Astrocyte (in vitro differentiated cells and primary cell): ENCODE measurements at regions not wholly inside any gene's neighbourhood (a gene's known extent, or its start where the extent isn't known, plus 50 kb on each side); places are given as distances from the start of the nearest gene placed in this dataset.

Experiments used
- DNase-seq: peaks from one replicate; pipeline ENCODE4 v3.0.0-alpha.2; 2010; ENCODE audit warnings: low read depth
- FAIRE-seq: peaks from 2 replicates; lab custom pipeline; 2011; peaks lifted over from hg19 to GRCh38; lab: Jason Lieb, UNC
- H2AFZ ChIP-seq: 2 replicates; pipeline ENCODE4 v1.6.0; 2012; ENCODE audit warnings: low read depth, low read length, inconsistent platforms
- H3K27ac ChIP-seq: 2 replicates; pipeline ENCODE4 v1.5.1; 2011; ENCODE audit warnings: low read depth, low read length, inconsistent platforms
- H3K27me3 ChIP-seq: 2 replicates; pipeline ENCODE4 v1.6.0; 2011; ENCODE audit warnings: low read length, inconsistent platforms; ENCODE audit not compliant: insufficient read depth
- H3K36me3 ChIP-seq: 2 replicates; pipeline ENCODE4 v1.5.1; 2011; ENCODE audit warnings: low read length, inconsistent platforms; ENCODE audit not compliant: insufficient read depth
- H3K4me1 ChIP-seq: 2 replicates; pipeline ENCODE4 v1.5.1; 2011; ENCODE audit warnings: low read length, inconsistent platforms; ENCODE audit not compliant: insufficient read depth
- H3K4me2 ChIP-seq: 2 replicates; pipeline ENCODE4 v1.6.0; 2012; ENCODE audit warnings: low read length, inconsistent platforms
- H3K4me3 ChIP-seq: 2 replicates; pipeline ENCODE4 v1.5.1; 2011; ENCODE audit warnings: low read depth, mild to moderate bottlenecking, low read length, inconsistent platforms; ENCODE audit not compliant: insufficient read depth
- H3K79me2 ChIP-seq: 2 replicates; pipeline ENCODE4 v1.6.0; 2012; ENCODE audit warnings: mild to moderate bottlenecking, low read length, inconsistent platforms; ENCODE audit not compliant: insufficient read depth
- H3K9ac ChIP-seq: 2 replicates; pipeline ENCODE4 v1.6.0; 2012; ENCODE audit warnings: mild to moderate bottlenecking, low read length, inconsistent platforms
- H3K9me3 ChIP-seq: 2 replicates; pipeline ENCODE4 v1.5.1; 2012; ENCODE audit warnings: low read depth, mild to moderate bottlenecking, low read length, inconsistent platforms; ENCODE audit not compliant: insufficient read depth
- H4K20me1 ChIP-seq: 2 replicates; pipeline ENCODE4 v1.6.0; 2012; ENCODE audit warnings: low read length, inconsistent platforms; ENCODE audit not compliant: insufficient read depth
- H3K27ac Mint-ChIP-seq: one replicate; pipeline ENCODE4 v1.8.0; 2021; ENCODE audit warnings: mild to moderate bottlenecking, mixed read lengths; ENCODE audit not compliant: unreplicated experiment
- H3K27me3 Mint-ChIP-seq: one replicate; pipeline ENCODE4 v1.8.0; 2021; ENCODE audit warnings: low read depth, mixed read lengths; ENCODE audit not compliant: unreplicated experiment
- H3K36me3 Mint-ChIP-seq: one replicate; pipeline ENCODE4 v1.8.0; 2021; ENCODE audit warnings: low read depth, mixed read lengths; ENCODE audit not compliant: unreplicated experiment
- H3K4me1 Mint-ChIP-seq: one replicate; pipeline ENCODE4 v1.8.0; 2021; ENCODE audit warnings: low read depth, mixed read lengths; ENCODE audit not compliant: unreplicated experiment
- H3K4me3 Mint-ChIP-seq: one replicate; pipeline ENCODE4 v1.8.0; 2021; ENCODE audit warnings: mild to moderate bottlenecking, moderate library complexity, mixed read lengths; ENCODE audit not compliant: unreplicated experiment
- H3K9me3 Mint-ChIP-seq: one replicate; pipeline ENCODE4 v1.8.0; 2021; ENCODE audit warnings: mild to moderate bottlenecking, mixed read lengths; ENCODE audit not compliant: unreplicated experiment
- EZH2 ChIP-seq: IDR thresholded peaks from 2 replicates; pipeline ENCODE4 v1.6.1; 2012; ENCODE audit warnings: mild to moderate bottlenecking, low read length, inconsistent platforms; ENCODE audit not compliant: insufficient read depth
- TF ChIP-seq, protein P1 (sequence below): IDR thresholded peaks from 2 replicates; pipeline ENCODE4 v1.5.1; 2011; ENCODE audit warnings: low read depth, mild to moderate bottlenecking, inconsistent platforms, low read length, moderate library complexity; ENCODE audit not compliant: insufficient read depth

DNA sequence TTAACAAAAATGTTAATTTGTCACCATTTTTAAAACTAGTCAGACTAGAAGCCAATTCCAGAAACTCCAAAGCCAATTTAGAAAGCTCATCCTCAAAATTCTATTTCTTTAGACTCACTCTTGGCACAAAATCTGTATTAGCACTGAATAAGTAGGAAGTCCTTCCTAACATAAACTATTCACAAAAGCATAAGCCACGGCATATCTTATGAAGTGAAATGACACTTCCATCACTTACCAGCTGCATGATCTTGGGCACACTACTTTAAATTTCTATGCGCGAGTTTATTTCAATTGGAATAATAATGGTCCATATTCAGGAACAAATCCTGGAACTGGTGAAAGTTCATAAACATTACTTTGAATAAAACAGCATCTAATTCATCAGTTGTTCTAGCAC lies 1544.0 kb downstream of the TECRL start:
- H3K9me3 ChIP-seq: no peaks in the 10 kb centered on the region
- H4K20me1 ChIP-seq: no peaks in the 10 kb centered on the region
- Mint-ChIP-seq H3K9me3 (no peaks in the 10 kb centered on the region), H3K4me1 (no peaks in the 10 kb centered on the region), H3K36me3 (no peaks in the 10 kb centered on the region), H3K27me3 (no peaks in the 10 kb centered on the region), H3K27ac (no peak overlapping the region), H3K4me3 (no peak overlapping the region)
- DNase-seq (no peak), FAIRE-seq (no peak)
- no peaks in the 10 kb centered on the region for H3K4me1 ChIP-seq
- H2AFZ ChIP-seq: no peak overlapping the region
- TF ChIP-seq, protein P1, sequence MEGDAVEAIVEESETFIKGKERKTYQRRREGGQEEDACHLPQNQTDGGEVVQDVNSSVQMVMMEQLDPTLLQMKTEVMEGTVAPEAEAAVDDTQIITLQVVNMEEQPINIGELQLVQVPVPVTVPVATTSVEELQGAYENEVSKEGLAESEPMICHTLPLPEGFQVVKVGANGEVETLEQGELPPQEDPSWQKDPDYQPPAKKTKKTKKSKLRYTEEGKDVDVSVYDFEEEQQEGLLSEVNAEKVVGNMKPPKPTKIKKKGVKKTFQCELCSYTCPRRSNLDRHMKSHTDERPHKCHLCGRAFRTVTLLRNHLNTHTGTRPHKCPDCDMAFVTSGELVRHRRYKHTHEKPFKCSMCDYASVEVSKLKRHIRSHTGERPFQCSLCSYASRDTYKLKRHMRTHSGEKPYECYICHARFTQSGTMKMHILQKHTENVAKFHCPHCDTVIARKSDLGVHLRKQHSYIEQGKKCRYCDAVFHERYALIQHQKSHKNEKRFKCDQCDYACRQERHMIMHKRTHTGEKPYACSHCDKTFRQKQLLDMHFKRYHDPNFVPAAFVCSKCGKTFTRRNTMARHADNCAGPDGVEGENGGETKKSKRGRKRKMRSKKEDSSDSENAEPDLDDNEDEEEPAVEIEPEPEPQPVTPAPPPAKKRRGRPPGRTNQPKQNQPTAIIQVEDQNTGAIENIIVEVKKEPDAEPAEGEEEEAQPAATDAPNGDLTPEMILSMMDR: no peak
- no peak for TF ChIP-seq EZH2
- H3K27me3 ChIP-seq: no peaks in the 10 kb centered on the region
- no peak overlapping the region for H3K4me3 ChIP-seq
- H3K9ac ChIP-seq: no peak overlapping the region
- no peaks in the 10 kb centered on the region for H3K36me3 ChIP-seq
- H3K79me2 ChIP-seq: no peaks in the 10 kb centered on the region
- no peak overlapping the region for H3K4me2 ChIP-seq
- H3K27ac ChIP-seq: no peak overlapping the region

DNA sequence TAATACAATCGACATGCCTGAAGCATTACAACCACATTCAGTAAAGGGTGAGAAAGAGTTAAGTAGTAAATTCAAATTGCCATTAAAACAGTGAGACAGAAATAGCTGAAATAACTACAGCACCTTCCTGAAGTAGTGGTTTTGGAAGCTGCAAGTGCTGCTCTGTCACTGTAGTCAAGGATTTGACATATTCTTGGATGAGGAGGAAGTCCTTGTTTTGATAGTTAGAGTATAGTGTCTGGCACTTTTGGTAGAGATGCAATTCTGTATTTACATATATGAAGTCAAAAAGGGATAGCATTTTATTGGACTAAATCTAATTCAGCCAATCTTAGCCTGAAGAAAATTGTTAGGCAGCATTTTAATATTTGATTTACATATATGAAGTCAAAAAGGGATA lies 1559.6 kb downstream of the TECRL start:
- H3K9me3 ChIP-seq: no peaks in the 10 kb centered on the region
- no peak overlapping the region for H2AFZ ChIP-seq
- H3K4me1 ChIP-seq: no peaks in the 10 kb centered on the region
- H3K27ac ChIP-seq: no peak overlapping the region
- no peak overlapping the region for H3K4me3 Mint-ChIP-seq
- H3K36me3 ChIP-seq: no peaks in the 10 kb centered on the region
- no peaks in the 10 kb centered on the region for H3K79me2 ChIP-seq
- H4K20me1 ChIP-seq: no peaks in the 10 kb centered on the region
- TF ChIP-seq EZH2: no peak
- TF ChIP-seq, protein P1: no peak
- no peaks in the 10 kb centered on the region for H3K36me3 Mint-ChIP-seq
- FAIRE-seq (no peak), DNase-seq (no peak)
- H3K9ac ChIP-seq: no peak overlapping the region
- H3K4me2 ChIP-seq: no peak overlapping the region
- no peaks in the 10 kb centered on the region for H3K4me1 Mint-ChIP-seq
- H3K27ac Mint-ChIP-seq: no peak overlapping the region
- no peaks in the 10 kb centered on the region for H3K27me3 ChIP-seq
- H3K4me3 ChIP-seq: no peak overlapping the region
- no peaks in the 10 kb centered on the region for H3K9me3 Mint-ChIP-seq
- H3K27me3 Mint-ChIP-seq: no peaks in the 10 kb centered on the region

DNA sequence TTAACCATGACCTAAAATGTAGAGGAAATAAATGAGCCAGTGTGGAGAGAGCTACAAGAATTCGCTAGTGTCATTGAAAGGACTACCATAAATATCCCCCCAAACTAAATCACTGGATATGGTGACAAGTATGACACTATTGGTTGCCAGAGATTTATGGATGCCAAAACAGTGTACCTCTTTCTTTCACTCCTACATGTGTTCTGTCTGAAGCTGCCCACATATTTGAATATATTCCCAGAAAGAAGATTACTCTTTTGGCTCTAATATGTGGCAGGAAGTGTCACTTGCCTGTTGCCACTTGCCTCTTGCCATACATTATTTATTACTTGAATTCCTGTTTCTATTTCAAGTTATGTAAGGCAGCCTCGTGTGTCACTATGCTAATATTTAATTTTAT lies 1573.6 kb downstream of the TECRL start:
- FAIRE-seq (no peak), DNase-seq (no peak)
- TF ChIP-seq, protein P1: no peak
- no peak for TF ChIP-seq EZH2
- H3K27me3 ChIP-seq: no peaks in the 10 kb centered on the region
- no peaks in the 10 kb centered on the region for H3K36me3 ChIP-seq
- Mint-ChIP-seq H3K9me3 (no peaks in the 10 kb centered on the region), H3K4me3 (no peak overlapping the region), H3K36me3 (no peaks in the 10 kb centered on the region), H3K27ac (no peak overlapping the region), H3K27me3 (no peaks in the 10 kb centered on the region), H3K4me1 (no peaks in the 10 kb centered on the region)
- no peaks in the 10 kb centered on the region for H3K9me3 ChIP-seq
- H3K4me3 ChIP-seq: no peak overlapping the region
- H3K9ac ChIP-seq: no peak overlapping the region
- no peaks in the 10 kb centered on the region for H3K79me2 ChIP-seq
- H4K20me1 ChIP-seq: no peaks in the 10 kb centered on the region
- H2AFZ ChIP-seq: no peak overlapping the region
- no peaks in the 10 kb centered on the region for H3K4me1 ChIP-seq
- no peak overlapping the region for H3K4me2 ChIP-seq
- no peak overlapping the region for H3K27ac ChIP-seq
